ENCODE measurements at regions not wholly inside any gene's neighbourhood (a gene's known extent, or its start where the extent isn't known, plus 50 kb on each side); places are given as distances from the start of the nearest gene placed in this dataset.
A peak's percentile ranks its signal among the peaks of the same experiment; 100 is the strongest.

GRCh38 chr1:242856289-242856688 lies 331.8 kb upstream of the PLD5 start:
- POLR2A ChIA-PET = no interaction called here
- Histone ChIP-seq H3K27me3 (ENCODE audit: control insufficient read depth in 1 of 2, insufficient read depth in 2 of 2, low read length in 2 of 2) (no peaks in the 10 kb centered on the region; a peak in 1 of 5 replicates), H3K9me3 (ENCODE audit: low read length) (no peaks in the 10 kb centered on the region), H3K4me1 (ENCODE audit: insufficient read depth, low read length) (no peaks in the 10 kb centered on the region), H3K27ac (ENCODE audit: extremely low read length, insufficient read depth, low read length) (no peak overlapping the region), H3K4me2 (ENCODE audit: low read depth, low read length) (no peak overlapping the region), H4K20me1 (ENCODE audit: insufficient read depth, low read length) (no peaks in the 10 kb centered on the region), H2AFZ (ENCODE audit: low read length) (no peak overlapping the region), H3K4me3 (replicated peaks in 1 of 3; ENCODE audit: insufficient read depth in 1 of 3, low read depth in 2 of 3, low read length in 3 of 3) (no peak overlapping the region), H3K36me3 (replicated peaks in 1 of 2; ENCODE audit: control insufficient read depth in 1 of 2, insufficient read depth in 2 of 2, low read length in 2 of 2) (no peaks in the 10 kb centered on the region), H3K79me2 (ENCODE audit: insufficient read depth, low read length) (no peaks in the 10 kb centered on the region), H3K9ac (ENCODE audit: insufficient read depth, low read depth, low read length) (no peak overlapping the region)
- no TSS peak for BruUV-seq (replicated peaks)
- CTCF ChIA-PET (ENCODE audit: low intra/inter-chr PET ratio, low total read pairs) = no interaction called here
- TF ChIP-seq, protein P1, sequence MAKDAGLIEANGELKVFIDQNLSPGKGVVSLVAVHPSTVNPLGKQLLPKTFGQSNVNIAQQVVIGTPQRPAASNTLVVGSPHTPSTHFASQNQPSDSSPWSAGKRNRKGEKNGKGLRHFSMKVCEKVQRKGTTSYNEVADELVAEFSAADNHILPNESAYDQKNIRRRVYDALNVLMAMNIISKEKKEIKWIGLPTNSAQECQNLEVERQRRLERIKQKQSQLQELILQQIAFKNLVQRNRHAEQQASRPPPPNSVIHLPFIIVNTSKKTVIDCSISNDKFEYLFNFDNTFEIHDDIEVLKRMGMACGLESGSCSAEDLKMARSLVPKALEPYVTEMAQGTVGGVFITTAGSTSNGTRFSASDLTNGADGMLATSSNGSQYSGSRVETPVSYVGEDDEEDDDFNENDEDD (CRISPR knock-in tag; IDR thresholded peaks at IDR 0.05; ENCODE audit: borderline replicate concordance) = no peak
- no peak for TF ChIP-seq SSRP1 (CRISPR knock-in tag; IDR thresholded peaks at IDR 0.05)
- TF ChIP-seq, protein P2, sequence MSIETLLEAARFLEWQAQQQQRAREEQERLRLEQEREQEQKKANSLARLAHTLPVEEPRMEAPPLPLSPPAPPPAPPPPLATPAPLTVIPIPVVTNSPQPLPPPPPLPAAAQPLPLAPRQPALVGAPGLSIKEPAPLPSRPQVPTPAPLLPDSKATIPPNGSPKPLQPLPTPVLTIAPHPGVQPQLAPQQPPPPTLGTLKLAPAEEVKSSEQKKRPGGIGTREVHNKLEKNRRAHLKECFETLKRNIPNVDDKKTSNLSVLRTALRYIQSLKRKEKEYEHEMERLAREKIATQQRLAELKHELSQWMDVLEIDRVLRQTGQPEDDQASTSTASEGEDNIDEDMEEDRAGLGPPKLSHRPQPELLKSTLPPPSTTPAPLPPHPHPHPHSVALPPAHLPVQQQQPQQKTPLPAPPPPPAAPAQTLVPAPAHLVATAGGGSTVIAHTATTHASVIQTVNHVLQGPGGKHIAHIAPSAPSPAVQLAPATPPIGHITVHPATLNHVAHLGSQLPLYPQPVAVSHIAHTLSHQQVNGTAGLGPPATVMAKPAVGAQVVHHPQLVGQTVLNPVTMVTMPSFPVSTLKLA (IDR thresholded peaks at IDR 0.05) = peak; percentile 91
- no peak for TF ChIP-seq SP140L (CRISPR knock-in tag; IDR thresholded peaks at IDR 0.05; ENCODE audit: borderline replicate concordance)
- TF ChIP-seq, protein P3, sequence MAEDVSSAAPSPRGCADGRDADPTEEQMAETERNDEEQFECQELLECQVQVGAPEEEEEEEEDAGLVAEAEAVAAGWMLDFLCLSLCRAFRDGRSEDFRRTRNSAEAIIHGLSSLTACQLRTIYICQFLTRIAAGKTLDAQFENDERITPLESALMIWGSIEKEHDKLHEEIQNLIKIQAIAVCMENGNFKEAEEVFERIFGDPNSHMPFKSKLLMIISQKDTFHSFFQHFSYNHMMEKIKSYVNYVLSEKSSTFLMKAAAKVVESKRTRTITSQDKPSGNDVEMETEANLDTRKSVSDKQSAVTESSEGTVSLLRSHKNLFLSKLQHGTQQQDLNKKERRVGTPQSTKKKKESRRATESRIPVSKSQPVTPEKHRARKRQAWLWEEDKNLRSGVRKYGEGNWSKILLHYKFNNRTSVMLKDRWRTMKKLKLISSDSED (CRISPR knock-in tag; IDR thresholded peaks at IDR 0.05) = no peak
- TF ChIP-seq FOXJ3 (CRISPR knock-in tag; IDR thresholded peaks at IDR 0.05; ENCODE audit: borderline replicate concordance) = no peak
- FAIRE-seq (no peak), DNase-seq (ENCODE audit: low spot score) (no peak), ATAC-seq (no peak)
- 2% methylated on average over 4 of the region's 4 CpGs for WGBS (ENCODE audit: low lambda C conversion rate)
- intact Hi-C loops (cut with micrococcal nuclease; ENCODE audit: unreplicated experiment) = no loop called here
- in situ Hi-C loops (cut with HindIII; ENCODE audit: extremely low pct_ligation_motif_present, low pct_unique_long_range_greater_than_20kb) = no loop called here
